ENCODE measurements at regions not wholly inside any gene's neighbourhood (a gene's known extent, or its start where the extent isn't known, plus 50 kb on each side); places are given as distances from the start of the nearest gene placed in this dataset.

- TF ChIP-seq POLR2AphosphoS5 (IDR thresholded peaks at IDR 0.05; ENCODE audit: low read depth, low read length) (no peak), POLR2A (IDR thresholded peaks at IDR 0.05; ENCODE audit: low read depth, low read length) (no peak)
These were observed 205.5 kb upstream of the CAMK1G start for GRCh38 chr1:209377995-209378394.

Data from GM12892 (cell line).